ENCODE measurements at regions not wholly inside any gene's neighbourhood (a gene's known extent, or its start where the extent isn't known, plus 50 kb on each side); places are given as distances from the start of the nearest gene placed in this dataset.

- H4K20me1 ChIP-seq (ENCODE audit: insufficient read depth): no peaks in the 10 kb centered on the region
- no peak overlapping the region for H3K4me2 ChIP-seq (ENCODE audit: low read length)
- no peak overlapping the region for H3K9ac ChIP-seq (ENCODE audit: low read length)
- H3K9me2 ChIP-seq (ENCODE audit: insufficient read depth, low read length): no peaks in the 10 kb centered on the region
- TF ChIP-seq REST (IDR thresholded peaks at IDR 0.05; ENCODE audit: borderline replicate concordance): no peak
- TF ChIP-seq, protein P1, sequence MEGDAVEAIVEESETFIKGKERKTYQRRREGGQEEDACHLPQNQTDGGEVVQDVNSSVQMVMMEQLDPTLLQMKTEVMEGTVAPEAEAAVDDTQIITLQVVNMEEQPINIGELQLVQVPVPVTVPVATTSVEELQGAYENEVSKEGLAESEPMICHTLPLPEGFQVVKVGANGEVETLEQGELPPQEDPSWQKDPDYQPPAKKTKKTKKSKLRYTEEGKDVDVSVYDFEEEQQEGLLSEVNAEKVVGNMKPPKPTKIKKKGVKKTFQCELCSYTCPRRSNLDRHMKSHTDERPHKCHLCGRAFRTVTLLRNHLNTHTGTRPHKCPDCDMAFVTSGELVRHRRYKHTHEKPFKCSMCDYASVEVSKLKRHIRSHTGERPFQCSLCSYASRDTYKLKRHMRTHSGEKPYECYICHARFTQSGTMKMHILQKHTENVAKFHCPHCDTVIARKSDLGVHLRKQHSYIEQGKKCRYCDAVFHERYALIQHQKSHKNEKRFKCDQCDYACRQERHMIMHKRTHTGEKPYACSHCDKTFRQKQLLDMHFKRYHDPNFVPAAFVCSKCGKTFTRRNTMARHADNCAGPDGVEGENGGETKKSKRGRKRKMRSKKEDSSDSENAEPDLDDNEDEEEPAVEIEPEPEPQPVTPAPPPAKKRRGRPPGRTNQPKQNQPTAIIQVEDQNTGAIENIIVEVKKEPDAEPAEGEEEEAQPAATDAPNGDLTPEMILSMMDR (IDR thresholded peaks at IDR 0.05; ENCODE audit: poor library complexity, severe bottlenecking): no peak
- TF ChIP-seq EZH2 (IDR thresholded peaks at IDR 0.05; ENCODE audit: borderline replicate concordance, insufficient read depth, low read length, poor library complexity, severe bottlenecking): no peak
- TF ChIP-seq TAF1 (IDR thresholded peaks at IDR 0.05; ENCODE audit: low read depth): no peak
- no peak for TF ChIP-seq EP300 (conservative IDR thresholded peaks at IDR 0.05; ENCODE audit: poor library complexity, severe bottlenecking)
- no peak for TF ChIP-seq RAD21 (conservative IDR thresholded peaks at IDR 0.05)
- no peak for TF ChIP-seq SMC3 (conservative IDR thresholded peaks at IDR 0.05; ENCODE audit: poor library complexity)
- no peak for TF ChIP-seq POLR2AphosphoS5 (IDR thresholded peaks at IDR 0.05)
- no peak for TF ChIP-seq MXI1 (conservative IDR thresholded peaks at IDR 0.05; ENCODE audit: poor library complexity, severe bottlenecking)
- H3K79me2 ChIP-seq (replicated peaks; ENCODE audit: insufficient read depth, low read length): no peaks in the 10 kb centered on the region
- no peak overlapping the region for H2AFZ ChIP-seq (ENCODE audit: low read depth, low read length)
- no peaks in the 10 kb centered on the region for H3K36me3 ChIP-seq (ENCODE audit: insufficient read depth, low read length)
- H3F3A ChIP-seq (ENCODE audit: insufficient read depth, low read length, poor library complexity, severe bottlenecking): no peaks in the 10 kb centered on the region
- H3K4me3 ChIP-seq (ENCODE audit: low read length): no peak overlapping the region
- H3K9me3 ChIP-seq (ENCODE audit: low read length): no peaks in the 10 kb centered on the region
- no peak overlapping the region for H3K27ac ChIP-seq (ENCODE audit: low read length)
- no peaks in the 10 kb centered on the region for H3K27me3 ChIP-seq (ENCODE audit: insufficient read depth, low read depth, low read length)
Observed at GRCh38 chr2:7572450-7572849, 655.2 kb downstream of the RNF144A start.

DNA sequence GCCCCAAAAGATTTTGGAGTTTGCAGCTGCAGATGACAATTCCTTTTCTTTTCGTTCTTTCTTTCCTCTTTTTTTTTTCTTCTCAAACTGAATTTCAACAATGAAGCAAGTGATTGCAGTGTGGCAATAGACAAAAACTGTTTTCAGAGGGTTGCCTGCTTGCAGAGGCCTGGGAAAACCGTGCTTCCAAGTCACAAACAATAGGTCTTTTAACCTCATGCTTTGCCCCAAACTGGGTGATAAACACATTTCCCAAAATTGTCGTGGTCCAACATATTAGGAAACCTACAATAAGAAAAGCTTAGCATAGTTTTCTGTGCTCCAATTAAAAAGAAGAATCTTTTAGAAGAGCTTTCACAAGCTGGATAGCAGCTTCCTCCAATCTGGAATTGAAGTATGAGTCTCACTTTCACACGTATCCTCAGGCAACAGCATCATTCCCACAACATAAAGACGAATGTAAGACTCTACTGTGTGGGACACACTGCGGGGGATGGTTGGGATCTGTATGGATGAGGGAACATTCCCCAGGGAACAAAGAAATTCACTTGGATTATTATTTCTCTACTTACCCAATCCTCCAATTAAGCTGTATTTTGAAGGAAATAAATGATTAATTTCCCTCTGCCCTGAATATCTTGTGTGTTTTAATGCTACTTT lies 656.1 kb downstream of the RNF144A start:
- H4K20me1 ChIP-seq (ENCODE audit: insufficient read depth): no peaks in the 10 kb centered on the region
- no peaks in the 10 kb centered on the region for H3K36me3 ChIP-seq (ENCODE audit: insufficient read depth, low read length)
- no peak overlapping the region for H3K9ac ChIP-seq (ENCODE audit: low read length)
- H3K27me3 ChIP-seq (ENCODE audit: insufficient read depth, low read depth, low read length): no peaks in the 10 kb centered on the region
- H3K4me3 ChIP-seq (ENCODE audit: low read length): no peak overlapping the region
- no peaks in the 10 kb centered on the region for H3K9me3 ChIP-seq (ENCODE audit: low read length)
- H3K9me2 ChIP-seq (ENCODE audit: insufficient read depth, low read length): no peaks in the 10 kb centered on the region
- no peaks in the 10 kb centered on the region for H3F3A ChIP-seq (ENCODE audit: insufficient read depth, low read length, poor library complexity, severe bottlenecking)
- H3K27ac ChIP-seq (ENCODE audit: low read length): no peak overlapping the region
- TF ChIP-seq RAD21 (conservative IDR thresholded peaks at IDR 0.05) (no peak), MXI1 (conservative IDR thresholded peaks at IDR 0.05; ENCODE audit: poor library complexity, severe bottlenecking) (no peak), TAF1 (IDR thresholded peaks at IDR 0.05; ENCODE audit: low read depth) (no peak), SMC3 (conservative IDR thresholded peaks at IDR 0.05; ENCODE audit: poor library complexity) (no peak)
- no peak overlapping the region for H2AFZ ChIP-seq (ENCODE audit: low read depth, low read length)
- no peaks in the 10 kb centered on the region for H3K79me2 ChIP-seq (replicated peaks; ENCODE audit: insufficient read depth, low read length)
- no peak overlapping the region for H3K4me2 ChIP-seq (ENCODE audit: low read length)

Measured in neural cell (in vitro differentiated cells).